GM18517 (cell line): ENCODE measurements at regions not wholly inside any gene's neighbourhood (a gene's known extent, or its start where the extent isn't known, plus 50 kb on each side); places are given as distances from the start of the nearest gene placed in this dataset.
"Not testable (repeated sequence)": the region's sequence is repeated elsewhere in the genome, so short reads cannot be mapped to it uniquely, and the experiment has no call there.

ENCODE experiments used
- ATAC-seq: cut with Tn5 transposase; IDR thresholded peaks from one replicate; pipeline ENCODE4 v1.9.1; 2021; ENCODE audit warnings: mild to moderate bottlenecking, moderate library complexity; ENCODE audit not compliant: unreplicated experiment

DNA sequence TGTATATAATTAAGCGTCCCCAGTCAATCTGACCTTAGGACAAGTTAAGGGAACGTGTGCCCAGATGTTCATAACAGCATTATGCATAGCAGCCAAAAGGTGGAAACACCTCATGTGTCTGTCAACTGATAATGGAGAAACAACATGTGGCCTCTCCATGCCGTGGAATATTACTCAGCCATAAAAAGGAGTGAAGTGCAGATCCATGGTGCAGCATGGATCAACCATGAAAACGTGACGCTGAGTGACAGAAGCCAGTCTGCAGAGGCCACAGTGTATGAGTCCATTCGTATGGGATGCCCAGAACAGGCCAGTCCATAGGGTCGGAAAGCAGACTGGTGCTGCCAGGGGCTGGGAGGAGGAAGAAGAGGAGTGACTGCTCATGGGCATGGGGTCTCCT, 161.0 kb upstream of the CIBAR2 start:
- ATAC-seq = no peak

DNA sequence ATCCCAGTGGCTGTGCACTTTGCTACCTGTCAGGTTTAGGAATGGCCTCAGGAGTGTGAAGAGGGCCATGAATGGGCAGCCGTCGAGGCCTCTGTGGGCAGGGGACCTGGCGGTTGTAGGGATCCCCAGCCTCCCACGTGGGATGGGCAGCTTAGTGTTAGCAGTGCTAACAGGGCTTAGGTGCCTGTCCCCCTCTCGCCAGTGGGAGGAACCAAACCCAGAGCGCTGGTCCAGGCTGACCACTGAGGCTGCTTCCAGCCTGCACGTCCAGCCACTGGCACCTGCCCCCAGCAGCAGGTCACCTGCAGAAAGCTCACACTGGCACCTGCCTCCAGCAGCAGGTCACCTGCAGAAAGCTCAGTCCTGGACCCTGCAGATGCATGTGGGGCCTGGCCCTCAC, 162.2 kb upstream of the CIBAR2 start:
- no peak for ATAC-seq

DNA sequence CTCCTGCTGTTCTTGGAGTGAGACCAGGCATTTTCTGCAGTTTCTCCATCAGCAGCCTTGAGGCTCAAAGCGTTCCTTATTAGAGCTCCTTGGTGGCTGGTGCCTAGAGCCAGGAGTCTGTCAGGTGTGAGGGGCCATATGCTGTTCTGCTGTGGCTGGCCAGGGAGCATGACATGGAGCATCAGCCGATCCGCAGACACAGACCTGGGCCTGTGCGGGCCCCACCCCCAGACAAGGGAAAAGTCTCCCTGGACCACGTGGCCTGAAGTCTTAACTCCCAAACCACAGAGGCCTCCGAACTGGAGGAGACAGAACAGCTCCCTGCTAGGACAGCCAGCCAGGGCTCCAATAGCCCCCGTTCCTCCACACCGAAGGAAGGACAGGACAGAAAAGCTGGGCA, 162.7 kb upstream of the CIBAR2 start:
- no peak for ATAC-seq

DNA sequence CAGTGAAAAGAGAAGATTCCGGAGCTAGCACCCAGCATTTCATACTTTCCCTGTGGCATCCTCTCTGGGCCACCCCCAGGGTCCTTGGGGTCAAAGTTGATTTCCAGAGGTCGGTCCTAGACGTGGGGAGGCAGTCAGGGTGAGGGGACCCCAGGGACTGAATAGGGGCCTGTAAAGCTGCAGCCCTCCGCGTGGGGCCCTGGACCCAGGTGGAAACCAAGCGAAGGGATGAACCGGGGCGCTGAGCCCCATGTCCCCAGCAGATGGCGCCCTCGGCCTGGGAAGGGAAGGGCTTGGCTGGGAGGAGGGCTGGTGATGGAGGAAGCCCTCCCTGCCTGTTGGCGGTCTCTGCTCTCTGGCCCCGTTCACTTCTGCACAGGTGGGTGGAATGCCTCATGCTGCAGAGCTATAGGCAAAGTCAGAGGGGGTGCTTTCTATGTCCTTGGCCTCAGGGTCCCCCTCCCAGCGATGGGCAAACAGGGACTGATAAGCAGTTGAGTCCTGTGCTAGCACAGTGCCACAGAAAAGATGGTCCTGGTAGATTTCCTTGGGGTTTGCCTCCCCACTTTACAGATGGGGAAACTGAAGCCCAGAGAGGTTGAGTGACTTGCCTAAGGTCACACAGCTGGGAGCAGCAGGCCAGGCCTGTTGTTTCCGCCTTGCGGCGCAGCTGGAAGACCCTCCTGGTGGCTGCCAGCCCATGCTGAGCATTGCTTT, 163.4 kb upstream of the CIBAR2 start:
- ATAC-seq = no peak

DNA sequence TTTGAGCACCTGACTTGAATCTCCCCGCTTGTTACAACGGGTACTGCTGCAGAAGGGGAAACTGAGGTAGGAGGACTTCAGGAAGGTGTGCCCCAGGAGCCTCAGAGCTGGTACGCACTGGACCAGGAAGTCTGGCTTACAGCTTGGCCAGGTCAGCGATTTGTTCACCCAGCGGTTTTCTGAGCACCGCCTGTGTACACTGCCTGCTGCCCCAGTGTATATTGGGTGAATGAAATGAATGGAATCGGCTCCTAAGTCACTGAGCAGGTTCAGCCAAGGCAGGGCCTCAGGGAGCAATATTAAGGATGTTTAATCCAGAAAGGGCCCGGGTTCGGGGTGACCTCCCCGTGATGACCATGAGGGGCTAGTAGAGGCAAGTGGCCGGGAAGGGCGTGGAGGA, 164.0 kb upstream of the CIBAR2 start:
- ATAC-seq = no peak

DNA sequence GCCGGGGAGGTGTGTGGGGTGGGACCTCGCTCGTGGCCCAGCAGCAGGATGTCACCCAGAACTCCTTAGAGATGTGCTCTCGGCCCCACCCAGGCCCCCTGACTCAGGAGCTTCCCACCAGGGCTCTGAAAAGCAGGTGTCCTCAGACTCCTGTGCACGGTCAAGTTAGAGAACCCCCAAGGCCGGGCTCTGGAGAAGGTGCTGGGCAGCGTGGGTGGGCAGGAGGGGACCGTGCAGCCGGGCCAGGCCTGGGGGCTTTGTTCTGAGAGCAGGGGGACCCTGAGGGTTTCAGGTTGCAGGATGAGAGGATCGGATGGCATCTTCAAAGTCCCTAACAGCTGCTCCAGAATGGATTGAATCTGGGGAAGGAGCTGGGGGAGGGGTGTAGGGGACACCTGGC, 164.4 kb upstream of the CIBAR2 start:
- no peak for ATAC-seq

DNA sequence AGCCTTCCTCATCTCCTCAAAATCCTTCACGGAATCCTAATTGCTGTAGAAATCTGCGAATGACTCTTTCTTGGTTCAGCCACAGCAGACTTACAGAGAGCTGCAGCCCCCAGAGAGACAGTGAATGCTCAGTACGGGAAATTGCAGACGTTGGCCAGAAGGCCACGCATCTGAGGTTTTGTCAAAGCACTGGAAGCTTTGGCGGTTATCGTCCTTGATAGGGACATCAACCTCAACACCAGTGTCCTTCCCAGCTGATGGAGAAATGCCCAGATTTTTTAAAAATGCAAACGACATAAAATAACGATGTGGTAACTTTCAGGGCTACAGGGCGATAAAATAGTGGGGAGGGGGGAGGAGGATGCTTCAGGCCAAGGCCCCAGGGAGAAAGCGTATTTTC, 166.6 kb upstream of the CIBAR2 start:
- no peak for ATAC-seq

DNA sequence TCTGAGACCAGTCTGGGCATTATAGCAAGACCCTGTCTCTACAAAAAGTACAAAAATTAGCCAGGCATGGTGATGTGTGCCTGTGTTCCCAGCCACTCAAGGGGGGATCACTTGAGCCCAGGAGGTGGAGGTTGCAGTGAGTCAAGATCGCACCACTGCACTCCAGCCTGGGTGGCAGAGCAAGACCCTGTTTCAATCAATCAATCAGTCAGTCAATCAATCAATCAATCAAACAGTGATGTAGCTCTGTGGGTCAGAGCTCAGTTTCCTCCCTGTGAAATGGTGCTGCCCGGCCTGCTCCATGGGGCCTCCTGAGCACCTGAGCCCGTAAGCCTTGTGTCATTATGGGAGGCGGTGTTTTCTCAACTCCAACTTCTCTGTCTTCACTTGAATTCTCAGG, 167.1 kb upstream of the CIBAR2 start:
- no peak for ATAC-seq

DNA sequence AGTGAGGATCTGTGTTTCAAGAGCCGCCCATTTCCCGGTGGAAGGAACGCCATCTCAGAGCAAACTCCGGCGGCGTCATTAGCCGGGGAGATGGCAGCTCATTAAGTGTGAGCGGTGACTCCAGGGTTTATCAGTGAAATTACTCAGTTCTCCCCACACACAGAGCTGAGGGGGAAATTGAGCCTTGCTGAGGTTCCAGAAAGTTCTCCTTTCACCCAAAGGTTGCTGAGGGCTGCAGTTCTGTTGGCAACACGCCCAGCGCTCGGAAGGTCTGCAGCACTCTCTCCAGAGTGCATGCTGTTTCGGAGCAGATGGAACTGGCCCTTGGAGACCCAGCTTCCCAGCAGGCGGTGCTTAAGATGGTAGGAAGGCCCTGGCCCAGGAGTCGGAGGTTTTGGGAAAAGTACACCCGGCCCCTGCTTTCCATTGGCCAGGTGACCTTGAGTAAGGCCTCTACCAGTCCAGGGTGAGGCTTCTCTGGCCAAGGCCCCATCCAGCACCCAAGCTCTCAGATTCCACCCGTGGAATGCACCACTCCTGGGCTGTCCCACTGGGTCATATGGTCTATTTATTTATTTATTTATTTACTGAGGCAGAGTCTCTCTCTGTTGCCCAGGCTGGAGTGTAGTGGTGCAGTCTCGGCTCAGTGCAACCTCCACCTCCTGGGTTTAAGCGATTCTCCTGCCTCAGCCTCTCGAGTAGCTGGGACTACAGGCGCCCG, 167.7 kb upstream of the CIBAR2 start:
- ATAC-seq = no peak

DNA sequence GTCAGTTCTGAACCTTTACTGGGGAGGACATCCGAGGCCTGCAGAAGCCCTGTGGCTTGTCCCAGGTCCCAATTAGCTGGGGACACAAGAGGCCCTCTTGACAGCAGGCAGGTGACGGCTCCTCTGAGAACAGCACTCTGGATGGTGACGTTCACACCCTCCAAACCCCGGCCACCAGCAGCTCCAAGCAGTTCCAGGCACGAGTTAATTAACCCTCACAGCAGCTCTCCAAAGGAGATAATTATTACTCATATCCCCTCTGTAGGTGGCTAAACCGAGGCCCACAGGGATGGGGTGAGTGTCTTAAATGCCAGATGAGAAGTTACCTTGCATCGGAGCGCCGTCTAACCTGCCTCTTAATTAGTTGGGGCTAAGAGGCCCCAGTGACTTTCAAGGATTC, 168.9 kb upstream of the CIBAR2 start:
- no peak for ATAC-seq

DNA sequence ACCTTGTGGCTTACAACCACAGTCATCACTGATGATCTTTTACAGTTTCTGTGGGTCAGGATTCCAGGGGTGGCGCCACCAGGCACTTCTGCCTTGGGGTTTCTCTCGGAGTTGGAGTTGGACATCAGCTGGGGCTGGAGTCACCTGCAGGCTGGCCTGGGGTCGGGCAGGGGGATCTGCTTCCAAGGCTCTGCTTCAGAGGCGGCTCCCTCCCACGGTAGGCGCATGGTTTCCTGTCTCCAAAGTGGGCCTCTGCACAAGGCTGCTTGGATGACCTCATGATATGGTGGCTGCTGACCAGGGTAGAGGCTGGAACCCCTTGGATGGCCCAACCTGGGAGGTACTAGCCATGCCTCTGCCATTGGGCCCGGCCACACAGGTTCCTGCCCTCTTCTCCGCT, 170.6 kb upstream of the CIBAR2 start:
- ATAC-seq = no peak

DNA sequence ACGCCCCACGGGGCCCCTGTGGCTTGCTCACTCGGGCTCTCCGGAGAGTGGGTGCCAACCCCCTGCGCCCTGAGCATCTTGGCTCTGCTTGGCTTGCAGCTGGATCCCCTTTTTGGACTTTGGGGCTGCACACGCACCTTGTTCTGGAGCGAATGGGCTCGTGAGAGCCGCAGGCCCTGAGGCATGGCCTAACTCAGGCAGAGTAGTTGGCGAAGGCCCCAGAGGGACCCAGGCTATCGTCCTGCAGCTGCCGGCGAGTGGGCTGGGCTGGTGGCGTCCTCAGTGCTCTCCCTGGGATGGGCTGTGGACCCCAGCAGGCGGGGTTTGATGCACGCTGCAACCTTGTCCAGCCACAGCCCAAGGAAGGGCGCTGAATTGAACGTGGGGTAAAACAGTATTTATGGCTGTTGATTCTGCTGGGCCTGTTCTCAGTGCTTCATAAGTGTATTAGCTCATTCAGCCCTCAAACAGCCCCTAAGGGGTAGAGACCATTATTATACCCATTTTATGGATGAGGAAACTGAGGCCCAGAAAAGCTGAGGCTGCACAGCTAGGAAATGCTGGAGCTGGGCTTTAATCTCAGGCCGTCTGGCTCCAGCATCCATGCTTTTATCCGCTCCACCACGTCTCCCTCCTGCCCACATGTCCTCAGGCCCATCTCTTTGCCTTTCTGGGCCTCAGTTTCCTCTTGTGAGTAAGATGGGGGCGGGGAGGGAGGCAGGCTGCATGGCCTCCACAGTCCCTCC, 171.2 kb upstream of the CIBAR2 start:
- no peak for ATAC-seq

DNA sequence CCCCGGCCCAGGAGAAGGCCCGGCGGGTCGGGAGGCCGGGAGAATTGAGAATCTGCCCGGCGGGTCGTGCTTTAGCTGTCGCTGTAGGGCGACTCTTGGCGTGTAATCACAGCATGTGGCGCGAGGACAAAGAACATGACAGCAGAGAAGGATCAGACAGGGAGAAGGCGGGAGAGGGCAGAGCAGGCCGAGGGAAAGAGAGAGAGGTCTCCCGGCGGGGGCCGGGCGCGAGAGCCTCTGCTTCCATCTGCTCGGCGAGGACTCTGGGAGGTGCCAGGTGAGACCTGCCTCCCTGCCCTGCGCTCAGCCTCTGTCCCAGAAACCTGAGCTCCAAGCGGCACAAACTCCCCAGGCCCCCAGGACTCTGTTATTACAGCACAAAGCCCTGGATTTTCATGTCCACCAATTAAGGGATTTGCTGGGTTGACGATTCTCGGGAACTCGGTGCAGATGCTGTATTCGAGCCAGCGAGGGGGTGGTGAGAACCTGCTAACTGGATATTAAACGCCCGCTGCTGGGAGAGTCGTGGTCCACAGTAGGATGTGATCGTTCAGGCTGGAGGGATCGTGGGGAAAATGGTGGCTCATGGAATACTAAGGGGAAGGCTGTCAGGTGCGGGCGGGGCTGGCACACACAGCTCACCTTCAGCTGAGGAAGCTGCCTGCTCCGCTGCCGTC, 172.0 kb upstream of the CIBAR2 start:
- ATAC-seq = no peak

DNA sequence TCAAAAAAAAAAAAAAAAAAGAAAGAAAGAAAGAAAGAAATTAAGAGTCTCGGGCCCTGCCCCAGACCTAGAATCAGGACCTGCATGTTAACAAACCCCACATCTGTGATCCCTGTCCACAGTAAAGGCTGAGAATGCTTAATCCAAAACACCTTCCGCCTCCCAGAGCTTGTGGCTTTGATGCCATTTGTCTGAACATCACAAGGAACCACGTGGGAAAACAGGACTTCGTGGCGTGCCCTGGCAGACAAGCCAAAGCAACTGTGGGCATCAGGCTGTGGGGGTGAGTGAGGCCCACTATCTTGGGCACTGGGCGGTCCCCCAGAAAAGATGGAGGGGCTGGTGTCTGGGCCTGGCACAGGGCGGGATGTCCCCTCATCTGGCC, 173.4 kb upstream of the CIBAR2 start:
- ATAC-seq = no peak

DNA sequence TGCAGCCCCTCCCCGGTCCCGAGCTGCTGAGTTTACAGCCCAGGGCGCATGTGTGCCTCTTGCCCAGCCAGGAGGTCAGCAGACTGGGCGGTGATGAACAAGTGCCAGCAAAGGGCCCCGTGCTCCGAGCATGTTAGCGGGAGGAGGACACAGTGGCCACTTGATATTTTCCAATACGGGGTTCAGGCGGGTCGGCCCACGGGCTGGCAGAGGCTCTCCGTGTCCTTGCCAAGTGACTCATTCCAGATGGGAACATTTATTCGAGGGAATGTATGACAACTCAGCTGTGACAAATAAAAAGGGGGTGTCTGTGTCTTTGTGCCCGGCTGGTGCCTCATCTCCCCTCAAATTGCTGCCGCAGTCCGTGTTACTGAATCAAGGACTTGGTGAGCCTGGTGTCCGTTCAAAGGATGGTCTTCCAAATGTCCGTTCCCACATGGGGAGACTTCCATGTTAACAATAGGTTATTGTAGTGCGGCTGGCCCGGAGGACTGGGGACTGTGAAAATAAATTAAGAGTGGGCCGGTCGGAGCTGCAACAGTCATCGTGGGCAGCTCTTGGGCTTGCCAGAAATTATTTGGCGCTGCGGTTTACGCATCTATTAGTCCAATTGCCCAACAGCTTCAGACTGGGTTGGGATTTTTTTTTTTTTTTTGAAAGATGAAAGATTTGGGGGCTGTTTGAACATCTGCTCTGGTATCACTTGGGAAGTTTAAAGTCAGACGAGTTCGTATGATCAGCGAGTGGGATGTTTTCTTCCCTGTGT, 174.0 kb upstream of the CIBAR2 start:
- ATAC-seq = no peak

DNA sequence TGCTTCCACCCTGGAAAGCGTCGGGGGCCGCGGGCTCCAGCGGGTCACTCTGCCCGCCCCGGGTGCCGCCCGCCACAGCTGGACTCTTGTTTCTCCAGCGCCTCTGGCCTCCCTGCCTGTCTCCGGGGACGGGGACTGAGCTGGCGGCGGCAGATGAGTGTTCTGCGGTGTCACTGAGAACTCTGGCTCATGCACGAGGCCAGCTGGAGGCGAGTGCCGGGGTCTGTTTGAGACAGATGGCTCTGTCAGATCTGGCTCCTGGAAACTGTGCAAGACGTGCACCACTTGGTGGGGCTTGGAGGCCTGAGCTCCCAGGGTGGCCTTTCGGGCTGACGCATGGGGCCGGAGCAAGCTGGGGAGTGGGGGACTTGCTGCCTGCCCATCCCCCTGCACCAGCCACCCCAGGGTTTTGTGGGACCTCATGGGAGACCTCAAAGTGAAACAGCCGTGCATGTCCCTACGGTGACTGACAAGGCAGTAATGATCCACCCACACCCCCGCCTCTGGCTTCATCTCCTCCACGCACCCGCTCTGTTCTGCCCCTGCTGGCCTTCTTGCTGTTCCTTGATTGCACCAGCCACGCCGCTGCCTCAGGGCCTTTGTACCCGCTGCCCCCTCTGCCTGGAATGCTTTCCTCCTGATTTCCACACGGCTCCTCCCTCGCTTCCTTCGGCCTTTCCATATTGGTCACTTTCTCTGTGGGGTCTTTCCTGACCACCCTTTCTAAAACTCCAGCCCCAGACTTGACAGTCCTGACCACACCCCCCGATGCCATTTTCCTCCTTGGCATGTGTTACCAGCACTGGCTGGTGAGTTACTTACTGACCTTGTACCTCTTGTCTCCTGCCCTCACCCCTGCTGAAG, 174.9 kb upstream of the CIBAR2 start:
- no peak for ATAC-seq

DNA sequence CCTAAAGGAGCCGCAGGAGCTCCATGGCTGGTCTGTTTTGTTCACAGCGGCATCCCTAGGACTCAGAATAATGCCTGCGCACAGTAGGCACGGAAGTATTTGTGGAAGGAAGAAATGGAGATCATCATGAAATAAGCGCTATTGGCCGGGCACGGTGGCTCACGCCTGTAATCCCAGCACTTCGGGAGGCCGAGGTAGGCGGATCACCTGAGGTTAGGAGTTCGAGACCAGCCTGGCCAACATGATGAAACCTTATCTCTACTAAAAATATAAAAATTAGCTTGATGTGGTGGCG, 175.5 kb upstream of the CIBAR2 start:
- ATAC-seq = not testable (repeated sequence)

DNA sequence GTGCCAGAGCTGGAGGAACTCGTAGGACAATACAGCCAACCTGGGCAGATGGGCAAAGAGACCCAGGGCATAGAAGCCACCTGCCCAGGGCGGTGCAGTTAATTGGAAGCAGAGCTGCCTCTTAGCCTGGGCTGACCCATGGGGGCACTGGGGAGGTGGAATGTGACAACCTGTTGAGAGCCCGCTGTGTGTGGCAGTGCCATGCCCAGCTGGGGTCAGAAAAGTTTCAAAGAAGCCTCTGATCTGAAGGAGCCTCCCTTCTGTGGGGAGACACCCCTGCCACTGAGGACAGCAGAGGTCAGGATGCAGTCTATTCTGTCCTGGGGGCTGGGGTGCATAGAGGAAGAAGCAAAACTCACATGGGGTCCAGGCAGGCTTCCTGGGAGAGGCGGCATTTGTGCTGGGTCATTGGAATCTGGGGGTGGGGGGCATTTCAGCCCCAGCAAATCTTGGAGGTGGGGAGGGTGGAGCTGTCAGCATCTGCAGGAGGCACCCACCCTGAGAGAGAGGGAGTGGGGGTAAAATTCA, 176.1 kb upstream of the CIBAR2 start:
- ATAC-seq = no peak

DNA sequence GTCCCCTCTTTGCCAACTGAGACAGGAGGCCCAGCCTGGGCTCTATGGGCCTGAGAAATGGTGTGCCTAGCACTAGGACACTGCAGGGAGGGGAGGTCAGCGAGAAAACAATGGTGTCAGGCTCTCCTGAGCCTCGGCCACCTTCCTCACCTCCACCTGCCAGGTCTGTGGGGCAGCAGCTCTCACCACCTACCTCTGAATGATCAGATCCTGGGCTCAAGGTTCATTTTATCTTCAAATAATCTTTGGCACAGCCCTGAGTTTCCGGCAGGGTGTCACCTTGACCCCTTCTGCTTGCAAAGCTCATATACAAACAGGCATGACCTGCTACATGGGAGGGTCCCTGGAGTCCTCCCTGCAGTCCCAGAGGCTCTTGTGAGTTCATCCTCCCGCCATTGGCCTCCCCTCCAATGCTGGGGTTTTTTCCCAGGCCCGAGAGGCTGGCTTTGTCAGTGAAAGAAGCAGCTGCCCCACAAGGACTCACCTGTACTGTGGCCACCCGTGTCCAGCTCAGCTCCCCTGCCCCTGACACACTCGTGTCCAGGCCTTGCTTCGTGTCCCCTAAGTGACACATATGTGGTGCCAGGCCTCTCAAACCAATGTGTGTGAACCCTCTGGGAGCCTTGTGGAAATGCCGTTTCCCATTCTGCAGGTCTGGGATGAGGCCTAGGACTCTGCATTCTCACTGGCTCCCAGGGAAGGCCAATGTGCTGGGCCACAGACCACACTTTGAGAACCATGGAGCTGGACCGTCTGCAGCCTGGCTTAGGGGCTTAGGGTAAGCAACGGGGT, 176.8 kb upstream of the CIBAR2 start:
- no peak for ATAC-seq
